ENCODE measurements at regions not wholly inside any gene's neighbourhood (a gene's known extent, or its start where the extent isn't known, plus 50 kb on each side); places are given as distances from the start of the nearest gene placed in this dataset.

GRCh38 chr9:14531341-14532269, 161.6 kb downstream of the ZDHHC21 start:
- Histone ChIP-seq H3K27ac (no peak overlapping the region), H3K27me3 (replicated peaks; ENCODE audit: insufficient read depth) (peaks cover 2% of the 10 kb centered on the region), H3K9me3 (no peaks in the 10 kb centered on the region), H3K4me1 (replicated peaks) (no peaks in the 10 kb centered on the region), H3K36me3 (no peaks in the 10 kb centered on the region), H3K4me3 (no peak overlapping the region)
- no peak for DNase-seq (ENCODE audit: low spot score)
- intact Hi-C loops (cut with DNase I): no loop called here
- 61% methylated on average over 15 of the region's 15 CpGs for WGBS
- TF ChIP-seq POLR2AphosphoS5 (IDR thresholded peaks at IDR 0.05): no peak
- TF ChIP-seq, protein P1, sequence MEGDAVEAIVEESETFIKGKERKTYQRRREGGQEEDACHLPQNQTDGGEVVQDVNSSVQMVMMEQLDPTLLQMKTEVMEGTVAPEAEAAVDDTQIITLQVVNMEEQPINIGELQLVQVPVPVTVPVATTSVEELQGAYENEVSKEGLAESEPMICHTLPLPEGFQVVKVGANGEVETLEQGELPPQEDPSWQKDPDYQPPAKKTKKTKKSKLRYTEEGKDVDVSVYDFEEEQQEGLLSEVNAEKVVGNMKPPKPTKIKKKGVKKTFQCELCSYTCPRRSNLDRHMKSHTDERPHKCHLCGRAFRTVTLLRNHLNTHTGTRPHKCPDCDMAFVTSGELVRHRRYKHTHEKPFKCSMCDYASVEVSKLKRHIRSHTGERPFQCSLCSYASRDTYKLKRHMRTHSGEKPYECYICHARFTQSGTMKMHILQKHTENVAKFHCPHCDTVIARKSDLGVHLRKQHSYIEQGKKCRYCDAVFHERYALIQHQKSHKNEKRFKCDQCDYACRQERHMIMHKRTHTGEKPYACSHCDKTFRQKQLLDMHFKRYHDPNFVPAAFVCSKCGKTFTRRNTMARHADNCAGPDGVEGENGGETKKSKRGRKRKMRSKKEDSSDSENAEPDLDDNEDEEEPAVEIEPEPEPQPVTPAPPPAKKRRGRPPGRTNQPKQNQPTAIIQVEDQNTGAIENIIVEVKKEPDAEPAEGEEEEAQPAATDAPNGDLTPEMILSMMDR (IDR thresholded peaks at IDR 0.05): no peak
- no peak for TF ChIP-seq POLR2A (IDR thresholded peaks at IDR 0.05)

GRCh38 chr9:14530841-14531240, 162.4 kb downstream of the ZDHHC21 start:
- WGBS: 53% methylated on average over 4 of the region's 4 CpGs

GRCh38 chr9:14530366-14530765, 162.9 kb downstream of the ZDHHC21 start:
- Histone ChIP-seq H3K4me3 (no peak overlapping the region), H3K9me3 (no peaks in the 10 kb centered on the region), H3K27ac (no peak overlapping the region), H3K27me3 (replicated peaks; ENCODE audit: insufficient read depth) (peaks cover 2% of the 10 kb centered on the region), H3K4me1 (replicated peaks) (no peaks in the 10 kb centered on the region), H3K36me3 (no peaks in the 10 kb centered on the region)
- no peak for DNase-seq (ENCODE audit: low spot score)
- TF ChIP-seq POLR2A (IDR thresholded peaks at IDR 0.05): no peak
- TF ChIP-seq POLR2AphosphoS5 (IDR thresholded peaks at IDR 0.05): no peak
- TF ChIP-seq, protein P1 (IDR thresholded peaks at IDR 0.05): no peak
- intact Hi-C loops (cut with DNase I): no loop called here
- WGBS: 48% methylated on average over 6 of the region's 6 CpGs

More at GRCh38 chr9:14530841-14531240, 162.4 kb downstream of the ZDHHC21 start:
- no peak for DNase-seq (ENCODE audit: low spot score)
- Histone ChIP-seq H3K9me3 (no peaks in the 10 kb centered on the region), H3K4me1 (replicated peaks) (no peaks in the 10 kb centered on the region), H3K27me3 (replicated peaks; ENCODE audit: insufficient read depth) (peaks cover 2% of the 10 kb centered on the region), H3K27ac (no peak overlapping the region), H3K36me3 (no peaks in the 10 kb centered on the region), H3K4me3 (no peak overlapping the region)
- no peak for TF ChIP-seq POLR2AphosphoS5 (IDR thresholded peaks at IDR 0.05)
- TF ChIP-seq, protein P1 (IDR thresholded peaks at IDR 0.05): no peak
- no peak for TF ChIP-seq POLR2A (IDR thresholded peaks at IDR 0.05)
- intact Hi-C loops (cut with DNase I): no loop called here

DNA sequence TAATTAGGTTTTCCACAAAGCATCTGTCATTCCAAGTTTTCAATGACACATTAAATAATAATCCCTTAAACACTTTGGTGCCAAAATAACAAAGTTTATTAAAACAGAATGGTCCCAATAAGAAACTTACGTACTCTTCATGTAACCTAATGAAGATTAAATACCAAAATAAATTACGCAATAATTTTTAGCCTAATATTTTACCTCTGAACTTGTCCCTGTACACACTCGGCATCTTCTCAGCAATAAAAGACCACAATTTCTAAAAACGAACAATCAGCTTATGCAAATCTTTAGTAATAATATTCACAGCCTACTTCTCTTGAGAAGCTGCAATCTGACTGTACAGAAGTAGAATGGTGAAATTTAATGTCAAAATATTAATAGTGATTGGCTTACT, 163.6 kb downstream of the ZDHHC21 start:
- H3K27me3 ChIP-seq (replicated peaks; ENCODE audit: insufficient read depth): no peaks in the 10 kb centered on the region
- no peak for DNase-seq (ENCODE audit: low spot score)
- no peaks in the 10 kb centered on the region for H3K4me1 ChIP-seq (replicated peaks)
- no peak overlapping the region for H3K4me3 ChIP-seq
- WGBS: 68% methylated on average over 4 of the region's 4 CpGs
- TF ChIP-seq POLR2AphosphoS5 (IDR thresholded peaks at IDR 0.05) (no peak), POLR2A (IDR thresholded peaks at IDR 0.05) (no peak)
- TF ChIP-seq, protein P1 (IDR thresholded peaks at IDR 0.05): no peak
- intact Hi-C loops (cut with DNase I): no loop called here
- H3K36me3 ChIP-seq: no peaks in the 10 kb centered on the region
- H3K9me3 ChIP-seq: no peaks in the 10 kb centered on the region
- H3K27ac ChIP-seq: no peak overlapping the region

DNA sequence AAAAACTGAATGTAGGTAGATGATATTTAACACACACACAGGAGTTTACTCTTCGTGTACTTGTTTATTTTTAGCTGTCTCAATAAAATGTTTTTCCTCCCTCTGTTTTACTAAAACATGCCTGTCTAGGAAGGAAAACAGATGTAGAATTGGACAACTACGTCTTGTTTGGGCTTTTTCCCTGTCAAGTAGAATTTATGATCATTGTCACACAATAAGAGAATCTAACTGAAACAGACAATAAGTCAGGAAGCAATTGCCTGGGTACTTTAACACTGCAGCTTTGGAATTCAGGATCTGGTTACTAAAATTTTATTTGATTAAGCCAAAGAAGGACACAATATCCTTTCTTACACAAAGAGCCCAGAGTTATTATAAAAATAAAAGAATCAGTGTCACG, 164.2 kb downstream of the ZDHHC21 start:
- Histone ChIP-seq H3K4me3 (no peak overlapping the region), H3K9me3 (no peaks in the 10 kb centered on the region), H3K27ac (no peak overlapping the region), H3K4me1 (replicated peaks) (no peaks in the 10 kb centered on the region), H3K27me3 (replicated peaks; ENCODE audit: insufficient read depth) (no peaks in the 10 kb centered on the region), H3K36me3 (no peaks in the 10 kb centered on the region)
- TF ChIP-seq POLR2AphosphoS5 (IDR thresholded peaks at IDR 0.05) (no peak), POLR2A (IDR thresholded peaks at IDR 0.05) (no peak)
- TF ChIP-seq, protein P1 (IDR thresholded peaks at IDR 0.05): no peak
- intact Hi-C loops (cut with DNase I): no loop called here
- WGBS: 43% methylated on average over 3 of the region's 3 CpGs
- no peak for DNase-seq (ENCODE audit: low spot score)
